ENCODE measurements at regions not wholly inside any gene's neighbourhood (a gene's known extent, or its start where the extent isn't known, plus 50 kb on each side); places are given as distances from the start of the nearest gene placed in this dataset.

- Histone ChIP-seq H3K4me1 (no peaks in the 10 kb centered on the region), H3K4me3 (no peak overlapping the region), H3K27ac (no peak overlapping the region), H3K4me2 (no peak overlapping the region), H3K9me3 (peaks cover 14% of the 10 kb centered on the region; the same call in 1 of the 3 replicates)
- ATAC-seq (no peak), DNase-seq (ENCODE audit: low read depth in 1 of 2, low spot score in 1 of 2) (no peak), FAIRE-seq (no peak)
- CTCF ChIA-PET = no interaction called here
- TF ChIP-seq MYC (IDR thresholded peaks at IDR 0.05; ENCODE audit: borderline replicate concordance, low read length) (no peak), E2F6 (IDR thresholded peaks at IDR 0.05; ENCODE audit: borderline replicate concordance, low read depth) (no peak), POLR2AphosphoS2 (conservative IDR thresholded peaks at IDR 0.05; ENCODE audit: low read length) (no peak), RARB (CRISPR knock-in tag; IDR thresholded peaks at IDR 0.05) (no peak), NR3C1 (IDR thresholded peaks at IDR 0.05) (no peak), SREBF2 (IDR thresholded peaks at IDR 0.05) (no peak), ZSCAN20 (CRISPR knock-in tag; IDR thresholded peaks at IDR 0.05) (no peak), HOXB5 (CRISPR knock-in tag; IDR thresholded peaks at IDR 0.05) (no peak), FOSL2 (IDR thresholded peaks at IDR 0.05) (no peak), FOSL2 (CRISPR knock-in tag; IDR thresholded peaks at IDR 0.05) (no peak), HEYL (CRISPR knock-in tag; IDR thresholded peaks at IDR 0.05) (no peak), FOSB (CRISPR knock-in tag; IDR thresholded peaks at IDR 0.05) (no peak), TFCP2L1 (CRISPR knock-in tag; IDR thresholded peaks at IDR 0.05) (no peak), HES2 (IDR thresholded peaks at IDR 0.05) (no peak), HDAC2 (IDR thresholded peaks at IDR 0.05) (no peak), ELK1 (IDR thresholded peaks at IDR 0.05; ENCODE audit: low read depth, low read length) (no peak), ZC3H11A (IDR thresholded peaks at IDR 0.05) (no peak), RCOR1 (IDR thresholded peaks at IDR 0.05; ENCODE audit: low read depth, low read length) (no peak), NPAS2 (CRISPR knock-in tag; IDR thresholded peaks at IDR 0.05; ENCODE audit: borderline replicate concordance) (no peak), GATA3 (IDR thresholded peaks at IDR 0.05; ENCODE audit: borderline replicate concordance) (no peak)
- 78% methylated on average over 3 of the region's 3 CpGs for WGBS (ENCODE audit: missing lambda C conversion rate)
- POLR2A ChIA-PET = no interaction called here
Measured at GRCh38 chr9:88690628-88691027, 155.7 kb downstream of the NXNL2 start.

GRCh38 chr9:88691091-88691490, 156.1 kb downstream of the NXNL2 start:
- ChIA-PET POLR2A (no interaction called here), CTCF (no interaction called here)
- DNase-seq (ENCODE audit: low read depth in 1 of 2, low spot score in 1 of 2) (no peak), ATAC-seq (no peak), FAIRE-seq (no peak)
- Histone ChIP-seq H3K9me3 (peaks cover 14% of the 10 kb centered on the region; the same call in 1 of the 3 replicates), H3K27ac (no peak overlapping the region), H3K4me3 (no peak overlapping the region), H3K4me2 (no peak overlapping the region), H3K4me1 (no peaks in the 10 kb centered on the region)
- WGBS (ENCODE audit: missing lambda C conversion rate) = 76% methylated on average over 3 of the region's 3 CpGs
- TF ChIP-seq ESRRA (IDR thresholded peaks at IDR 0.05; ENCODE audit: borderline replicate concordance, low read length) (no peak), REST (IDR thresholded peaks at IDR 0.05) (no peak), MAFK (IDR thresholded peaks at IDR 0.05; ENCODE audit: partially characterized antibody) (peak; percentile 72)
